Astrocyte (in vitro differentiated cells and primary cell): ENCODE measurements at regions not wholly inside any gene's neighbourhood (a gene's known extent, or its start where the extent isn't known, plus 50 kb on each side); places are given as distances from the start of the nearest gene placed in this dataset.

Experiments used
- CTCF ChIP-seq: IDR thresholded peaks from 2 replicates; pipeline ENCODE4 v1.5.1; 2011; ENCODE audit warnings: low read depth, mild to moderate bottlenecking, inconsistent platforms, low read length, moderate library complexity; ENCODE audit not compliant: insufficient read depth
- EZH2 ChIP-seq: IDR thresholded peaks from 2 replicates; pipeline ENCODE4 v1.6.1; 2012; ENCODE audit warnings: mild to moderate bottlenecking, low read length, inconsistent platforms; ENCODE audit not compliant: insufficient read depth

GRCh38 chr1:227429447-227430359 is 111.4 kb upstream of the CDC42BPA start:
- no peak for TF ChIP-seq CTCF
- no peak for TF ChIP-seq EZH2
